WTC11 (cell line): ENCODE measurements at regions not wholly inside any gene's neighbourhood (a gene's known extent, or its start where the extent isn't known, plus 50 kb on each side); places are given as distances from the start of the nearest gene placed in this dataset.

Source experiments
- ATAC-seq: fragments of 200-7000 bp; cut with Tn5 transposase; 2 replicates; pipeline ENCODE4 v1.10.0; 2021; ENCODE audit warnings: mild to moderate bottlenecking, moderate library complexity
- CTCF ChIA-PET: fragments of 300-600 bp; sonication (Branson Sonifier 250); formaldehyde crosslinking; loops from one replicate; lab custom pipeline; 2021; ENCODE audit warnings: antibody characterized with exemption; lab: Charles Lee
- POLR2A ChIA-PET: fragments of 350-600 bp; sonication (Branson Sonifier 250); formaldehyde crosslinking; loops from one replicate; lab custom pipeline; 2021; ENCODE audit warnings: antibody characterized with exemption; lab: Charles Lee
- DNase-seq: peaks from one replicate; pipeline ENCODE4 v3.0.0; 2021; ENCODE audit warnings: low spot score
- H3K27ac Mint-ChIP-seq: 2 replicates; pipeline ENCODE4 v1.8.0; 2021; ENCODE audit warnings: mixed read lengths
- H3K27me3 Mint-ChIP-seq: 2 replicates; pipeline ENCODE4 v1.8.0; 2021; ENCODE audit warnings: low read depth, mild to moderate bottlenecking, moderate library complexity, mixed read lengths
- H3K36me3 Mint-ChIP-seq: 2 replicates; pipeline ENCODE4 v1.8.0; 2021; ENCODE audit warnings: mixed read lengths
- H3K4me1 Mint-ChIP-seq: 2 replicates; pipeline ENCODE4 v1.8.0; 2022; ENCODE audit warnings: mixed read lengths
- H3K4me3 Mint-ChIP-seq: 2 replicates; pipeline ENCODE4 v1.8.0; 2021; ENCODE audit warnings: mild to moderate bottlenecking, moderate library complexity, mixed read lengths
- H3K9me3 Mint-ChIP-seq: 2 replicates; pipeline ENCODE4 v1.8.0; 2021; ENCODE audit warnings: mixed read lengths
- ARID4B ChIP-seq: sonication (generic); formaldehyde crosslinking; IDR thresholded peaks from 2 replicates; pipeline ENCODE4 v1.8.0; 2023; ENCODE audit warnings: missing genetic modification reagents, mild to moderate bottlenecking, borderline replicate concordance
- CBFB ChIP-seq: sonication (generic); formaldehyde crosslinking; IDR thresholded peaks from 2 replicates; pipeline ENCODE4 v1.8.1; 2022; ENCODE audit warnings: mild to moderate bottlenecking, low read depth, missing genetic modification reagents
- E2F1 ChIP-seq: sonication (generic); formaldehyde crosslinking; IDR thresholded peaks from 2 replicates; pipeline ENCODE4 v1.8.0; 2022; ENCODE audit warnings: mild to moderate bottlenecking, missing genetic modification reagents
- ERG ChIP-seq: fragments of 250-450 bp; sonication (Bioruptor Pico); IDR thresholded peaks from 2 replicates; pipeline ENCODE4 v1.8.0; 2021; ENCODE audit warnings: mild to moderate bottlenecking
- ESRRA ChIP-seq: sonication (generic); formaldehyde crosslinking; IDR thresholded peaks from 2 replicates; pipeline ENCODE4 v1.8.1; 2022; ENCODE audit warnings: mild to moderate bottlenecking, missing genetic modification reagents, borderline replicate concordance
- FOXK1 ChIP-seq: sonication (generic); formaldehyde crosslinking; IDR thresholded peaks from 2 replicates; pipeline ENCODE4 v1.8.0; 2022; ENCODE audit warnings: mild to moderate bottlenecking, moderate library complexity, missing genetic modification reagents
- GTF2I ChIP-seq: fragments of 250-450 bp; sonication (Bioruptor Pico); conservative IDR thresholded peaks from 2 replicates; pipeline ENCODE4 v1.4.0; 2021; ENCODE audit warnings: mild to moderate bottlenecking
- KAT7 ChIP-seq: sonication (generic); formaldehyde crosslinking; IDR thresholded peaks from 2 replicates; pipeline ENCODE4 v1.8.1; 2023; ENCODE audit warnings: missing genetic modification reagents, mild to moderate bottlenecking, borderline replicate concordance
- MXD4 ChIP-seq: fragments of 250-450 bp; sonication (Bioruptor Pico); IDR thresholded peaks from 2 replicates; pipeline ENCODE4 v1.8.0; 2021; ENCODE audit warnings: mild to moderate bottlenecking, moderate library complexity, borderline replicate concordance
- NFE2L1 ChIP-seq: sonication (generic); formaldehyde crosslinking; IDR thresholded peaks from 2 replicates; pipeline ENCODE4 v1.8.1; 2023; ENCODE audit warnings: missing genetic modification reagents
- NR3C1 ChIP-seq: sonication (generic); formaldehyde crosslinking; conservative IDR thresholded peaks from 2 replicates; pipeline ENCODE4 v1.8.1; 2023; ENCODE audit warnings: low read depth, mild to moderate bottlenecking, missing genetic modification reagents
- PREB ChIP-seq: sonication (generic); formaldehyde crosslinking; IDR thresholded peaks from 2 replicates; pipeline ENCODE4 v1.8.1; 2022; ENCODE audit warnings: mild to moderate bottlenecking, missing genetic modification reagents, moderate library complexity, borderline replicate concordance
- SMAD3 ChIP-seq: sonication (generic); formaldehyde crosslinking; IDR thresholded peaks from 2 replicates; pipeline ENCODE4 v1.8.0; 2022; ENCODE audit warnings: missing genetic modification reagents, mild to moderate bottlenecking, borderline replicate concordance
- TP53 ChIP-seq: sonication (generic); formaldehyde crosslinking; IDR thresholded peaks from 2 replicates; pipeline ENCODE4 v1.8.1; 2023; ENCODE audit warnings: mild to moderate bottlenecking, missing genetic modification reagents
- ZNF396 ChIP-seq: fragments of 250-450 bp; sonication (Bioruptor Pico); IDR thresholded peaks from 2 replicates; pipeline ENCODE4 v1.8.0; 2021; ENCODE audit warnings: mild to moderate bottlenecking, moderate library complexity, borderline replicate concordance
- ZNF423 ChIP-seq: fragments of 250-450 bp; sonication (Bioruptor Pico); IDR thresholded peaks from 2 replicates; pipeline ENCODE4 v2.1.2; 2022; ENCODE audit warnings: mild to moderate bottlenecking, moderate library complexity
- ZNF512 ChIP-seq: sonication (generic); formaldehyde crosslinking; IDR thresholded peaks from 2 replicates; pipeline ENCODE4 v1.8.1; 2022; ENCODE audit warnings: missing genetic modification reagents, borderline replicate concordance
- TF ChIP-seq, protein P1 (sequence below): sonication (generic); formaldehyde crosslinking; IDR thresholded peaks from 2 replicates; pipeline ENCODE4 v1.8.1; 2022; ENCODE audit warnings: low read depth, mild to moderate bottlenecking, moderate library complexity, missing genetic modification reagents, borderline replicate concordance
- TF ChIP-seq, protein P2 (sequence below): sonication (generic); formaldehyde crosslinking; IDR thresholded peaks from 2 replicates; pipeline ENCODE4 v1.8.1; 2023; ENCODE audit warnings: mild to moderate bottlenecking, missing genetic modification reagents, borderline replicate concordance
- TF ChIP-seq, protein P3 (sequence below): sonication (generic); formaldehyde crosslinking; IDR thresholded peaks from 2 replicates; pipeline ENCODE4 v1.8.0; 2022; ENCODE audit warnings: mild to moderate bottlenecking, missing genetic modification reagents

- DNase-seq: no peak
- ChIA-PET POLR2A (no interaction called here), CTCF (interaction anchor here (1.0 kb wide), 3 partner anchors 29 to 140 kb away, joined by 3 to 4 read pairs (median 4); no protein-coding TSS in a partner anchor)
- H3K4me1 Mint-ChIP-seq: no peaks in the 10 kb centered on the region
- H3K9me3 Mint-ChIP-seq: no peaks in the 10 kb centered on the region
- H3K27me3 Mint-ChIP-seq: peaks cover 3% of the 10 kb centered on the region; the same call in 1 of the 2 replicates
- no peak overlapping the region for H3K27ac Mint-ChIP-seq
- no peak overlapping the region for H3K4me3 Mint-ChIP-seq
- no peaks in the 10 kb centered on the region for H3K36me3 Mint-ChIP-seq
- ATAC-seq: no peak
- TF ChIP-seq CBFB (CRISPR knock-in tag) (no peak), MXD4 (CRISPR knock-in tag) (no peak), ERG (no peak), ARID4B (CRISPR knock-in tag) (no peak), NFE2L1 (no peak), TP53 (no peak), FOXK1 (CRISPR knock-in tag) (no peak), KAT7 (CRISPR knock-in tag) (no peak), SMAD3 (CRISPR knock-in tag) (no peak), NR3C1 (CRISPR knock-in tag) (no peak), PREB (CRISPR knock-in tag) (no peak), ZNF512 (CRISPR knock-in tag) (no peak), ZNF423 (CRISPR knock-in tag) (no peak), ESRRA (CRISPR knock-in tag) (no peak), E2F1 (no peak), GTF2I (CRISPR knock-in tag) (no peak), ZNF396 (no peak)
- TF ChIP-seq, protein P1, sequence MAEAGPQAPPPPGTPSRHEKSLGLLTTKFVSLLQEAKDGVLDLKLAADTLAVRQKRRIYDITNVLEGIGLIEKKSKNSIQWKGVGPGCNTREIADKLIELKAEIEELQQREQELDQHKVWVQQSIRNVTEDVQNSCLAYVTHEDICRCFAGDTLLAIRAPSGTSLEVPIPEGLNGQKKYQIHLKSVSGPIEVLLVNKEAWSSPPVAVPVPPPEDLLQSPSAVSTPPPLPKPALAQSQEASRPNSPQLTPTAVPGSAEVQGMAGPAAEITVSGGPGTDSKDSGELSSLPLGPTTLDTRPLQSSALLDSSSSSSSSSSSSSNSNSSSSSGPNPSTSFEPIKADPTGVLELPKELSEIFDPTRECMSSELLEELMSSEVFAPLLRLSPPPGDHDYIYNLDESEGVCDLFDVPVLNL (CRISPR knock-in tag): no peak
- TF ChIP-seq, protein P2, sequence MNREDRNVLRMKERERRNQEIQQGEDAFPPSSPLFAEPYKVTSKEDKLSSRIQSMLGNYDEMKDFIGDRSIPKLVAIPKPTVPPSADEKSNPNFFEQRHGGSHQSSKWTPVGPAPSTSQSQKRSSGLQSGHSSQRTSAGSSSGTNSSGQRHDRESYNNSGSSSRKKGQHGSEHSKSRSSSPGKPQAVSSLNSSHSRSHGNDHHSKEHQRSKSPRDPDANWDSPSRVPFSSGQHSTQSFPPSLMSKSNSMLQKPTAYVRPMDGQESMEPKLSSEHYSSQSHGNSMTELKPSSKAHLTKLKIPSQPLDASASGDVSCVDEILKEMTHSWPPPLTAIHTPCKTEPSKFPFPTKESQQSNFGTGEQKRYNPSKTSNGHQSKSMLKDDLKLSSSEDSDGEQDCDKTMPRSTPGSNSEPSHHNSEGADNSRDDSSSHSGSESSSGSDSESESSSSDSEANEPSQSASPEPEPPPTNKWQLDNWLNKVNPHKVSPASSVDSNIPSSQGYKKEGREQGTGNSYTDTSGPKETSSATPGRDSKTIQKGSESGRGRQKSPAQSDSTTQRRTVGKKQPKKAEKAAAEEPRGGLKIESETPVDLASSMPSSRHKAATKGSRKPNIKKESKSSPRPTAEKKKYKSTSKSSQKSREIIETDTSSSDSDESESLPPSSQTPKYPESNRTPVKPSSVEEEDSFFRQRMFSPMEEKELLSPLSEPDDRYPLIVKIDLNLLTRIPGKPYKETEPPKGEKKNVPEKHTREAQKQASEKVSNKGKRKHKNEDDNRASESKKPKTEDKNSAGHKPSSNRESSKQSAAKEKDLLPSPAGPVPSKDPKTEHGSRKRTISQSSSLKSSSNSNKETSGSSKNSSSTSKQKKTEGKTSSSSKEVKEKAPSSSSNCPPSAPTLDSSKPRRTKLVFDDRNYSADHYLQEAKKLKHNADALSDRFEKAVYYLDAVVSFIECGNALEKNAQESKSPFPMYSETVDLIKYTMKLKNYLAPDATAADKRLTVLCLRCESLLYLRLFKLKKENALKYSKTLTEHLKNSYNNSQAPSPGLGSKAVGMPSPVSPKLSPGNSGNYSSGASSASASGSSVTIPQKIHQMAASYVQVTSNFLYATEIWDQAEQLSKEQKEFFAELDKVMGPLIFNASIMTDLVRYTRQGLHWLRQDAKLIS (CRISPR knock-in tag): no peak
- TF ChIP-seq, protein P3, sequence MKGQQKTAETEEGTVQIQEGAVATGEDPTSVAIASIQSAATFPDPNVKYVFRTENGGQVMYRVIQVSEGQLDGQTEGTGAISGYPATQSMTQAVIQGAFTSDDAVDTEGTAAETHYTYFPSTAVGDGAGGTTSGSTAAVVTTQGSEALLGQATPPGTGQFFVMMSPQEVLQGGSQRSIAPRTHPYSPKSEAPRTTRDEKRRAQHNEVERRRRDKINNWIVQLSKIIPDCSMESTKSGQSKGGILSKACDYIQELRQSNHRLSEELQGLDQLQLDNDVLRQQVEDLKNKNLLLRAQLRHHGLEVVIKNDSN (CRISPR knock-in tag): no peak
Observed at GRCh38 chr10:113244750-113245149, 294.7 kb downstream of the TCF7L2 start.
